Activated CD8-positive, alpha-beta T cell treated with anti-CD3 and anti-CD28 coated beads for 36 hours (primary cell): ENCODE measurements at regions not wholly inside any gene's neighbourhood (a gene's known extent, or its start where the extent isn't known, plus 50 kb on each side); places are given as distances from the start of the nearest gene placed in this dataset.

ENCODE experiments used
- ATAC-seq: fragments of 200-7000 bp; cut with Tn5 transposase; one replicate; pipeline ENCODE4 v1.10.0; 2021; ENCODE audit warnings: mild to moderate bottlenecking, moderate library complexity
- CTCF ChIA-PET: fragments of 350-600 bp; sonication (Branson Sonifier 250); formaldehyde crosslinking; loops from one replicate; lab custom pipeline; 2021; ENCODE audit warnings: antibody characterized with exemption; lab: Charles Lee
- POLR2A ChIA-PET: fragments of 350-600 bp; sonication (Branson Sonifier 250); formaldehyde crosslinking; loops from one replicate; lab custom pipeline; 2021; ENCODE audit warnings: antibody characterized with exemption; lab: Charles Lee
- DNase-seq: peaks from one replicate; pipeline ENCODE4 v3.0.0-alpha.2; 2020
- H3K27ac Mint-ChIP-seq: one replicate; pipeline ENCODE4 v1.8.0; 2021; ENCODE audit warnings: mild to moderate bottlenecking, mixed read lengths
- H3K27me3 Mint-ChIP-seq: one replicate; pipeline ENCODE4 v1.8.0; 2021; ENCODE audit warnings: mixed read lengths
- H3K36me3 Mint-ChIP-seq: one replicate; pipeline ENCODE4 v1.8.0; 2021; ENCODE audit warnings: low read depth, mixed read lengths
- H3K4me1 Mint-ChIP-seq: one replicate; pipeline ENCODE4 v1.8.0; 2021; ENCODE audit warnings: low read depth, mixed read lengths
- H3K4me3 Mint-ChIP-seq: one replicate; pipeline ENCODE4 v1.8.0; 2021; ENCODE audit warnings: mild to moderate bottlenecking, moderate library complexity, mixed read lengths
- H3K9me3 Mint-ChIP-seq: one replicate; pipeline ENCODE4 v1.8.0; 2021; ENCODE audit warnings: mixed read lengths
- CTCF ChIP-seq: fragments of 200-600 bp; IDR thresholded peaks from one replicate; pipeline ENCODE4 v1.8.0; 2022; ENCODE audit warnings: antibody characterized with exemption, mild to moderate bottlenecking
- intact Hi-C: fragments of 100-400 bp; cut with micrococcal nuclease; formaldehyde crosslinking; loops from one replicate; pipeline ENCODE4 v1.10.0; 2022

DNA sequence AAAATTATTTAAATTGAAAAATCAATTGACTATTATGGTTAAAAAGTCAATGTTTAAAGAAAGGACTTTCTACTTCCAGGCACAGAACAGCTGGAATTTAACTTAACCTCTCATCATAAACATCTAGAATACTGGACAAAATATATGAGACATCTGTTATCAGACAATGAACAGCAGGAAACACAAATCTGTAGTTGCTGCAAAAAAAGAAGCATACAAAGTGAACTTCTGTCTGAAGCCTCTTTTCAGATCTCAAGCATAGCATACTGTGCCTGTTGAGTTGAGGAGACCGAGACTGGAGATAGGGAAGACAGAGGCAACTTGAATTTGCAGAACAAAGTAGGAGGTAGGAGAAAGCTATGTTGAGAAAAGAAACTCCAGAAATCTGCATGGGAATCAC, 140.0 kb upstream of the CBLB start:
- CTCF ChIA-PET, result interaction anchor here (1.2 kb wide), 1 partner anchor 169 kb away, joined by 3 read pairs; no protein-coding TSS in a partner anchor

GRCh38 chr3:106010829-106011228, 142.0 kb upstream of the CBLB start:
- Mint-ChIP-seq H3K36me3 (peaks cover 34% of the 10 kb centered on the region), H3K4me3 (peak overlapping the region; percentile 28), H3K27me3 (no peaks in the 10 kb centered on the region), H3K27ac (peak overlapping the region; percentile 87), H3K4me1 (peaks cover 53% of the 10 kb centered on the region), H3K9me3 (peaks cover 7% of the 10 kb centered on the region)
- peak; percentile 82 for ATAC-seq
- DNase-seq, result no peak
- POLR2A ChIA-PET, result interaction anchor here (2.0 kb wide), 1 partner anchor 142 kb away, joined by 5 read pairs; the partner anchor contains the start of gene CBLB
- intact Hi-C loops, result loop anchor here (5.0 to 10.0 kb wide), 4 partner anchors 144 to 604 kb away; partner anchors contain the start of gene CBLB
- CTCF ChIA-PET, result interaction anchor here (1.3 kb wide), 1 partner anchor 83 kb away, joined by 3 read pairs; no protein-coding TSS in a partner anchor
- TF ChIP-seq CTCF, result peak; percentile 24

More for the DNA sequence above, 140.0 kb upstream of the CBLB start:
- ATAC-seq (no peak), DNase-seq (no peak)
- intact Hi-C loops, result no loop called here
- Mint-ChIP-seq H3K36me3 (peaks cover 29% of the 10 kb centered on the region), H3K9me3 (peaks cover 7% of the 10 kb centered on the region), H3K4me3 (no peak overlapping the region), H3K27me3 (no peaks in the 10 kb centered on the region), H3K4me1 (peaks cover 52% of the 10 kb centered on the region), H3K27ac (peak overlapping the region; percentile 37)
- POLR2A ChIA-PET, result no interaction called here
- no peak for TF ChIP-seq CTCF

- TF ChIP-seq CTCF, result no peak
- POLR2A ChIA-PET, result no interaction called here
- ATAC-seq (peak; percentile 40), DNase-seq (peak; percentile 25)
- Mint-ChIP-seq H3K27me3 (no peaks in the 10 kb centered on the region), H3K4me3 (no peak overlapping the region), H3K9me3 (peaks cover 3% of the 10 kb centered on the region), H3K4me1 (peaks cover 46% of the 10 kb centered on the region), H3K36me3 (peaks cover 25% of the 10 kb centered on the region), H3K27ac (peak overlapping the region; percentile 47)
- intact Hi-C loops, result loop anchor here (5.0 to 10.0 kb wide), 4 partner anchors 147 to 601 kb away; partner anchors contain the start of gene CBLB
- CTCF ChIA-PET, result no interaction called here
These were observed 145.2 kb upstream of the CBLB start for GRCh38 chr3:106013971-106014370.

DNA sequence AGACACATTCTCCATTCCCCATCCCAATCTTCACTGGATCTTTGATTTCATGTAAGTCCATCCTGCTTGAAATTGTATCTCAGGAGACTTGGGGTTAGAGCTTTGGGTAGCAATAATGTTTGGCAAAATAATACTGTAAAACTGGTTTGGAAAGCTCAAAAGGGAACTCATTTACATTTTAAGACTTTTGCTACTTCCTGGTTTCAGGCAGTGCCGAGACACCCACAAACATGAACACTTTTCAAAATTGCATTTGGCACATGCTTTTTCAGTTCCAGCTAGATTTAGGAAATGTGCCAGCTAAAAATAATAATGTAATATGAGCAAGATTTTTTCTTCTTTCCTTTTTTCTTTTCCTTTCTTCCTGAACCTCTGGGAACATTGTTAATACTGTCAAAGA, 145.7 kb upstream of the CBLB start:
- ChIA-PET CTCF (no interaction called here), POLR2A (no interaction called here)
- Mint-ChIP-seq H3K9me3 (peaks cover 4% of the 10 kb centered on the region), H3K4me1 (peaks cover 44% of the 10 kb centered on the region), H3K36me3 (peaks cover 23% of the 10 kb centered on the region), H3K4me3 (no peak overlapping the region), H3K27ac (peak overlapping the region; percentile 47), H3K27me3 (no peaks in the 10 kb centered on the region)
- DNase-seq, result no peak
- intact Hi-C loops, result loop anchor here (5.0 to 10.0 kb wide), 4 partner anchors 147 to 600 kb away; partner anchors contain the start of gene CBLB
- ATAC-seq, result no peak
- TF ChIP-seq CTCF, result no peak

DNA sequence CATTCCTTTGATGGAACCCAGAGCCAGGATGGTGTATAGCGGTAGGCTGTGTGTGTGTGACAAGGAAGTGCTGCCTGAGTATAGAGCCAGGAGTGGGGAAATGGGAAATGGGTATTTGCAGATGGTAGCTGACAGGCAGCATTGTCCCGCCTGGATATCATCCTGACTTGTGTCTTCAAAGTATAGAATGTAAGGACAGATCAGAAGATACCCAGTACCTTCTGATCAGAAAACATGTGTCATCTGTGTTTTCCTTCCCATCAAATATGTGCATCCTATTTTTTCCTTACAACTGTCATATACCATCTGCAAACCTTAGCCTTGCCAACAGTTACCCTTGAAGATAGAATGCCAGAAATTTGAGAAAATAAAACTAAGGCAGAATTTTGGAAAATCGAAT, 146.2 kb upstream of the CBLB start:
- Mint-ChIP-seq H3K9me3 (peaks cover 4% of the 10 kb centered on the region), H3K4me3 (no peak overlapping the region), H3K27me3 (no peaks in the 10 kb centered on the region), H3K4me1 (peaks cover 40% of the 10 kb centered on the region), H3K36me3 (peaks cover 21% of the 10 kb centered on the region), H3K27ac (no peak overlapping the region)
- ChIA-PET CTCF (no interaction called here), POLR2A (no interaction called here)
- DNase-seq (no peak), ATAC-seq (no peak)
- TF ChIP-seq CTCF, result no peak
- intact Hi-C loops, result loop anchor here (5.0 to 10.0 kb wide), 4 partner anchors 148 to 600 kb away; partner anchors contain the start of gene CBLB
